Transverse colon (tissue), 4 donors: ENCODE measurements at regions not wholly inside any gene's neighbourhood (a gene's known extent, or its start where the extent isn't known, plus 50 kb on each side); places are given as distances from the start of the nearest gene placed in this dataset.

Source experiments
- DNase-seq: peaks from one replicate; pipeline ENCODE4 v3.0.0-alpha.2; 2019
- H3K27ac ChIP-seq, 4 donors: fragments of 200-600 bp; sonication (generic); 2 replicates each; pipeline ENCODE4 v1.5.1; 2016 to 2018; ENCODE audit warnings: inconsistent platforms in 4 of 4
- H3K27me3 ChIP-seq: fragments of 200-600 bp; sonication (generic); 2 replicates; pipeline ENCODE4 v1.5.1; 2017; ENCODE audit warnings: inconsistent platforms
- H3K36me3 ChIP-seq, 4 donors: fragments of 200-600 bp; sonication (generic); 2 replicates each; pipeline ENCODE4 v1.5.1; 2017 to 2019; ENCODE audit warnings: inconsistent platforms in 4 of 4
- H3K4me1 ChIP-seq, 4 donors: fragments of 200-600 bp; sonication (generic); 2 replicates each; pipeline ENCODE4 v1.5.1; 2017 to 2020; ENCODE audit warnings: inconsistent platforms in 4 of 4
- H3K4me3 ChIP-seq, 4 donors: fragments of 200-600 bp; sonication (generic); 1 replicate in 1 of 4; 2 replicates in 3 of 4; pipeline versions ENCODE4 v1.5.1 to v1.6.1; 2017 to 2019; ENCODE audit warnings: inconsistent platforms in 4 of 4
- H3K9me3 ChIP-seq, 2 donors: fragments of 200-600 bp; sonication (generic); 2 replicates each; pipeline ENCODE4 v1.5.1; 2017 to 2019; ENCODE audit warnings: inconsistent platforms in 2 of 2
- EP300 ChIP-seq: sonication (generic); formaldehyde crosslinking; IDR thresholded peaks from one replicate; pipeline ENCODE4 v1.6.1; 2017; ENCODE audit warnings: antibody characterized with exemption, low read depth
- POLR2A ChIP-seq: fragments of 450-650 bp; IDR thresholded peaks from one replicate; pipeline ENCODE4 v1.6.1; 2016; ENCODE audit warnings: antibody characterized with exemption, mild to moderate bottlenecking, moderate library complexity
- POLR2AphosphoS5 ChIP-seq, 3 donors: sonication (generic); formaldehyde crosslinking; IDR thresholded peaks; one replicate each; pipeline ENCODE4 v1.6.1; 2016; ENCODE audit warnings: antibody characterized with exemption in 3 of 3
- WGBS, 2 donors: methylation state at CpG; one replicate each; pipeline ENCODE4 v1.1.5; 2018; ENCODE audit warnings: low coverage in 1 of 2; 5-methylcytosine and 5-hydroxymethylcytosine counted together
- in situ Hi-C, 4 donors: fragments of 200-750 bp; cut with MboI; loops; one replicate each; pipeline versions ENCODE4 v1.15.0 to v1.15.1; 2017; ENCODE audit warnings: low sequenced_read_pairs in 3 of 4, low pct_ligation_motif_present in 1 of 4, low pct_unique_long_range_greater_than_20kb in 1 of 4
- intact Hi-C: fragments of 100-400 bp; cut with DNase I; formaldehyde crosslinking; loops from one replicate; pipeline ENCODE4 v1.15.1; 2023; ENCODE audit warnings: low total_unique reads
- TF ChIP-seq, protein P1 (sequence below), 5 experiments: fragments of 200-600 bp in 3 of 5; fragments of 450-650 bp in 2 of 5; sonication (generic) in 3 of 5; IDR thresholded peaks; 1 replicate in 2 of 5; 2 replicates in 3 of 5; pipeline ENCODE4 v1.5.1; 2016 to 2017; ENCODE audit warnings: antibody characterized with exemption in 5 of 5, inconsistent platforms in 3 of 5, mild to moderate bottlenecking in 2 of 5, moderate library complexity in 1 of 5

GRCh38 chr14:94964931-94965330 lies 192.4 kb downstream of the DICER1 start:
- intact Hi-C loops (no loop called here), in situ Hi-C loops (no loop called here)
- no peaks in the 10 kb centered on the region for H3K9me3 ChIP-seq
- H3K4me1 ChIP-seq = no peaks in the 10 kb centered on the region
- no peak overlapping the region for H3K27ac ChIP-seq
- DNase-seq = no peak
- no peak overlapping the region for H3K4me3 ChIP-seq
- H3K36me3 ChIP-seq = no peaks in the 10 kb centered on the region
- no peak for TF ChIP-seq EP300
- TF ChIP-seq POLR2A = no peak
- TF ChIP-seq POLR2AphosphoS5 (IDR thresholded peaks at IDR 0.05) = no peak
- TF ChIP-seq, protein P1, sequence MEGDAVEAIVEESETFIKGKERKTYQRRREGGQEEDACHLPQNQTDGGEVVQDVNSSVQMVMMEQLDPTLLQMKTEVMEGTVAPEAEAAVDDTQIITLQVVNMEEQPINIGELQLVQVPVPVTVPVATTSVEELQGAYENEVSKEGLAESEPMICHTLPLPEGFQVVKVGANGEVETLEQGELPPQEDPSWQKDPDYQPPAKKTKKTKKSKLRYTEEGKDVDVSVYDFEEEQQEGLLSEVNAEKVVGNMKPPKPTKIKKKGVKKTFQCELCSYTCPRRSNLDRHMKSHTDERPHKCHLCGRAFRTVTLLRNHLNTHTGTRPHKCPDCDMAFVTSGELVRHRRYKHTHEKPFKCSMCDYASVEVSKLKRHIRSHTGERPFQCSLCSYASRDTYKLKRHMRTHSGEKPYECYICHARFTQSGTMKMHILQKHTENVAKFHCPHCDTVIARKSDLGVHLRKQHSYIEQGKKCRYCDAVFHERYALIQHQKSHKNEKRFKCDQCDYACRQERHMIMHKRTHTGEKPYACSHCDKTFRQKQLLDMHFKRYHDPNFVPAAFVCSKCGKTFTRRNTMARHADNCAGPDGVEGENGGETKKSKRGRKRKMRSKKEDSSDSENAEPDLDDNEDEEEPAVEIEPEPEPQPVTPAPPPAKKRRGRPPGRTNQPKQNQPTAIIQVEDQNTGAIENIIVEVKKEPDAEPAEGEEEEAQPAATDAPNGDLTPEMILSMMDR (IDR thresholded peaks at IDR 0.05) = no peak
- 80 to 88% methylated on average over 6 to 7 of the region's 7 CpGs for WGBS, 2 donors
- H3K27me3 ChIP-seq = no peaks in the 10 kb centered on the region

GRCh38 chr14:94964181-94964580 lies 193.1 kb downstream of the DICER1 start:
- Histone ChIP-seq H3K27me3 (no peaks in the 10 kb centered on the region), H3K27ac (no peak overlapping the region), H3K4me1 (no peaks in the 10 kb centered on the region), H3K4me3 (no peak overlapping the region), H3K9me3 (no peaks in the 10 kb centered on the region), H3K36me3 (no peaks in the 10 kb centered on the region)
- 76 to 86% methylated on average over 1 to 3 of the region's 3 CpGs for WGBS, 2 donors
- in situ Hi-C loops = no loop called here
- intact Hi-C loops = no loop called here
- DNase-seq = no peak
- TF ChIP-seq POLR2AphosphoS5 (IDR thresholded peaks at IDR 0.05) = no peak
- no peak for TF ChIP-seq EP300
- no peak for TF ChIP-seq POLR2A
- TF ChIP-seq, protein P1 (IDR thresholded peaks at IDR 0.05) = no peak

GRCh38 chr14:94963051-94963450 lies 193.1 kb upstream of the GSC start:
- H3K27me3 ChIP-seq = no peaks in the 10 kb centered on the region
- intact Hi-C loops = no loop called here
- no peak overlapping the region for H3K4me3 ChIP-seq
- WGBS, 2 donors = 65 to 75% methylated on average over 2 to 8 of the region's 8 CpGs
- in situ Hi-C loops = no loop called here
- DNase-seq = no peak
- no peak overlapping the region for H3K27ac ChIP-seq
- no peaks in the 10 kb centered on the region for H3K4me1 ChIP-seq
- no peaks in the 10 kb centered on the region for H3K36me3 ChIP-seq
- no peak for TF ChIP-seq POLR2A
- no peak for TF ChIP-seq EP300
- TF ChIP-seq, protein P1 (IDR thresholded peaks at IDR 0.05) = no peak
- TF ChIP-seq POLR2AphosphoS5 (IDR thresholded peaks at IDR 0.05) = no peak
- H3K9me3 ChIP-seq = no peaks in the 10 kb centered on the region

DNA sequence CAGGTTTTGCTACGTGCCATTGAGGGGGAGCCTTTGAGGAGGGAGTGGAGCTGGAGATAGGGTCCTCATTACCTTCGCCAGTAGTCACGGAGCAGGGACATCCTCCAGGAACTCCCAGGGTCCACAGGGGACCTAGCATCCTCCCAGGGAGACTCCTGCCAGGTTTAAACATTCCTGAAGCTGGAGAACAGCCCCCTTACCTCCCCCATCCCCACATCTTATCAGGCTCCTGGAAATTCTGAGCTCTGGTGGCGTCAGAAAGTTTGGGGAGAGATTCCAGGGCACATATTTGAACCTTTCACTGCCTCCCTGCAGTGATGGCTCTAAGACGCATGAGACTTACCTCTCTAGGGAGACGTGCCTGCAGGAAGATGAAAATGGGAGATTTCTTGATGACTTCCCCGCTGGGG lies 192.3 kb upstream of the GSC start:
- no peak for DNase-seq

GRCh38 chr14:94961386-94962165 lies 191.7 kb upstream of the GSC start:
- in situ Hi-C loops (no loop called here), intact Hi-C loops (no loop called here)
- DNase-seq = no peak
- WGBS, 2 donors = 41 to 74% methylated on average over 10 to 19 of the region's 19 CpGs
- Histone ChIP-seq H3K36me3 (no peaks in the 10 kb centered on the region), H3K27me3 (no peaks in the 10 kb centered on the region), H3K27ac (no peak overlapping the region), H3K4me1 (no peaks in the 10 kb centered on the region), H3K9me3 (no peaks in the 10 kb centered on the region), H3K4me3 (no peak overlapping the region)
- TF ChIP-seq, protein P1 (IDR thresholded peaks at IDR 0.05) = no peak
- TF ChIP-seq EP300 = no peak
- TF ChIP-seq POLR2AphosphoS5 (IDR thresholded peaks at IDR 0.05) = no peak
- TF ChIP-seq POLR2A = no peak

More for the DNA sequence above, 192.3 kb upstream of the GSC start:
- no peak overlapping the region for H3K27ac ChIP-seq
- intact Hi-C loops = no loop called here
- in situ Hi-C loops = no loop called here
- 0 to 56% methylated on average over 1 to 7 of the region's 7 CpGs for WGBS, 2 donors
- TF ChIP-seq POLR2A (no peak), EP300 (no peak)
- no peaks in the 10 kb centered on the region for H3K27me3 ChIP-seq
- no peaks in the 10 kb centered on the region for H3K36me3 ChIP-seq
- H3K9me3 ChIP-seq = no peaks in the 10 kb centered on the region
- H3K4me3 ChIP-seq = no peak overlapping the region
- no peaks in the 10 kb centered on the region for H3K4me1 ChIP-seq
